ENCODE measurements at regions not wholly inside any gene's neighbourhood (a gene's known extent, or its start where the extent isn't known, plus 50 kb on each side); places are given as distances from the start of the nearest gene placed in this dataset.
A peak's percentile ranks its signal among the peaks of the same experiment; 100 is the strongest.

DNA sequence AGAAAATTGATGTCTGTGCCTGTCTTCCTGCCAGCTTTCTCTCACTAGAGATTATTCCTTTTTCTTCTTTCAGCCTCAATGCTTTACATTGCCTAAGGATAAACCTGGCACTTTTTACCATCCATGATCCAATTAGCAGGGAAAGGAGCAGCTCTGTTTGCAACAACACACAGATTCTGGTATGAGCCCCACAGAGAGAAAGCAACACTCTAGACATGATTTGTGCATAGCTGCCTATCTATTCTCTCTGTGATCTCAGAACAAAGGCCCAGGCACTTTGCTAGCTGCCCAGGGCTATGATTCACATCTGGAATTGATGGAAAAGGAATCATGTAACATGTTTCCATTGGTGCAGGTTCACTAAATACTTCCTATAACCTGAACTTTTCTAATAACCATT, 685.0 kb downstream of the ETS1 start:
- H3K4me2 ChIP-seq = no peak overlapping the region
- no peak overlapping the region for H3K4me3 ChIP-seq
- H3K9ac ChIP-seq = no peak overlapping the region
- no peaks in the 10 kb centered on the region for H3K27me3 ChIP-seq
- no peaks in the 10 kb centered on the region for H3K36me3 ChIP-seq
- H3K27ac ChIP-seq = no peak overlapping the region
- no peaks in the 10 kb centered on the region for H4K20me1 ChIP-seq
- peaks cover 12 to 22% (median 19%) of the 10 kb centered on the region in 11 experiments for H3K9me3 ChIP-seq (replicated peaks in 1 of 11)
- no peak for TF ChIP-seq Cebpa-rat (IDR thresholded peaks at IDR 0.05)
- H3K4me1 ChIP-seq = no peaks in the 10 kb centered on the region

DNA sequence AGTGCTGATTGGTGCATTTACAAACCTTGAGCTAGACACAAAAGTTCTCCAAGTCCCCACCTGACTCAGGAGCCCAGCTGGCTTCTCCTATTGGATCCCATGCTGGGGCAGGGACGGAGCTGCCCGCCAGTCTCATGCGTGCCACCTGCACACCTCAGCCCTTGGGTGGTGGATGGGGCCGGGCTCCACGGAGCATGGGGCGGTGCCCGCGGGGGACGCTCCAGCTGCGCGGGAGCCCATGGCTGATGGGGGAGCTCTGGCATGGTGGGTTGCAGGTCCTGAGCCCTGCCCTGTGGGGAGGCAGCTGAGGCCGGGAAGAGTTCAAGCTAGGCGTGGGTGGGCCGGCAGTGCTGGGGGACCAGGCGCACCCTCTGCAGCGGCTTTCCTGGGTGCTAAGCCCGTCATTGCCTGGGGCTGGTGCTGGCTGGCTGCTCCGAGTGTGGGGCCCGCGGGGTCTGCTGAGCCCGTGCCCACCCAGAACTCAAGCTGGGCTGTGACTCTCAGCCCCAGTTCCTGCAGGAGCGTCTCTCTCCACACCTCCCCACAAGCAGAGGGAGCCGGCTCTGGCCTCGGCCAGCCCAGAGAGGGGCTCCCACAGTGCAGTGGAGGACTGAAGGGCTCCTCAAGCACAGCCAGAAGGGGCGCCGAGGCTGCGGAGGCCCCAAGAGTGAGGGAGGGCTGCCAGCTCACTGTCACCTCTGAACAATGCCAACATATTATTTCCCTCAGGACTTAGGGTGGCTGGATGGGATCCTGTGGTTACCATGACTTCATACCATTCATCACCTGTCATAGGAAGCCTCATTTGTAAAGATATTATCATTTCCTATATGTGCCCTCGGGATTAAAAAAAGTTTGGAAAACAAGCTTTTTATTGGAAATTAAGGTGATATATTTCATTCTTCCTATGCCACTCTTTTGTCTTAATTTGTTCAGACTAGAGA, 688.7 kb downstream of the ETS1 start:
- no peak overlapping the region for H3K4me2 ChIP-seq
- peak overlapping the region in 1 of 10 experiments; percentile 18; a peak in 1 of 20 replicates for H3K4me3 ChIP-seq
- H3K27me3 ChIP-seq = no peaks in the 10 kb centered on the region
- H3K9me3 ChIP-seq (replicated peaks in 1 of 11) = peaks cover 12 to 24% (median 21%) of the 10 kb centered on the region in 11 experiments
- H3K4me1 ChIP-seq = no peaks in the 10 kb centered on the region
- no peak for TF ChIP-seq Cebpa-rat (IDR thresholded peaks at IDR 0.05)
- H3K9ac ChIP-seq = no peak overlapping the region
- no peak overlapping the region for H3K27ac ChIP-seq
- no peaks in the 10 kb centered on the region for H3K36me3 ChIP-seq
- no peaks in the 10 kb centered on the region for H4K20me1 ChIP-seq

DNA sequence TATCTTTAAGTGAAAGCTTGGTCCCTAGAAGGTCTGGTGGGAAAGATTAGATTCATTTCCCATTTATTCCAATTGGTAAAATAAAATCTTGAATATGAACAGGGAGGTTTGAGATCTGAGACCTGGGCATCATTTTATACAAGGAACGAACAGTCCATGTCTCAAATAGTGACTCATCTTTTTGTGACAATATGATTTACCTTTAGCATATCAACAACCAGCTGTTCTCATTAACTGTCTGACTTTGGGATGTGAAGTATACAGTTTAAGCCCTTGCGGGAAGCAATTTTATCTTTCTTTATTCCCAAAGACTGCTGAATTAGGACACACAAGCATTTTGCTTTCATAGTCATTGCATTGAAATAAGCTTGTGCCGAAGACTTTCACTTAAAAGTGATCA, 691.6 kb downstream of the ETS1 start:
- Histone ChIP-seq H3K9ac (no peak overlapping the region), H3K9me3 (replicated peaks in 1 of 11) (peaks cover 12 to 24% (median 21%) of the 10 kb centered on the region in 11 experiments), H3K4me2 (no peak overlapping the region), H4K20me1 (no peaks in the 10 kb centered on the region), H3K36me3 (no peaks in the 10 kb centered on the region), H3K27ac (no peak overlapping the region), H3K4me3 (no peak overlapping the region), H3K4me1 (peaks cover 0 to 4% (median 0%) of the 10 kb centered on the region in 10 experiments; a peak in 5 of 20 replicates), H3K27me3 (no peaks in the 10 kb centered on the region)
- TF ChIP-seq Cebpa-rat (IDR thresholded peaks at IDR 0.05) = no peak

DNA sequence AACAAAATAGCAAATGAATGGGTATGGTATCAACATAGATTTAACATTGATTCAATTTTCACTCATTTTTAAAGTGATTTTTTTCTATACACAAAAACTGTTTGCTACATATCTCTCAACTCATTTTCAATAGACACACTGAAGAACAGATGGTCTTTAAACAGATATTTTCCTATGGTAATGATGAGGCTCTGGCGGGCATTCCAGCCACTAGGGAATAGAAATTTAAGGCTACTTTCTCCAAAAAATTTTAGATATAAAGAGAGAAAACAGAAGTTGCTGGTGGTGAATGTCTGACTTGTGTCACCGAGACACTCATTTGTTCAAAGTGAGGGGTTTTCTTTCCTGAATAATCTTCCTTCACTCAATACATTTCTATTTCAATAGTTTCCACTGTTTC, 693.0 kb downstream of the ETS1 start:
- Histone ChIP-seq H3K4me2 (no peak overlapping the region), H3K27ac (no peak overlapping the region), H3K27me3 (no peaks in the 10 kb centered on the region), H3K36me3 (no peaks in the 10 kb centered on the region), H3K9me3 (replicated peaks in 1 of 11) (peaks cover 11 to 22% (median 19%) of the 10 kb centered on the region in 11 experiments), H4K20me1 (no peaks in the 10 kb centered on the region), H3K9ac (no peak overlapping the region), H3K4me3 (no peak overlapping the region), H3K4me1 (peaks cover 0 to 13% (median 0%) of the 10 kb centered on the region in 10 experiments; a peak in 7 of 20 replicates)
- no peak for TF ChIP-seq Cebpa-rat (IDR thresholded peaks at IDR 0.05)

DNA sequence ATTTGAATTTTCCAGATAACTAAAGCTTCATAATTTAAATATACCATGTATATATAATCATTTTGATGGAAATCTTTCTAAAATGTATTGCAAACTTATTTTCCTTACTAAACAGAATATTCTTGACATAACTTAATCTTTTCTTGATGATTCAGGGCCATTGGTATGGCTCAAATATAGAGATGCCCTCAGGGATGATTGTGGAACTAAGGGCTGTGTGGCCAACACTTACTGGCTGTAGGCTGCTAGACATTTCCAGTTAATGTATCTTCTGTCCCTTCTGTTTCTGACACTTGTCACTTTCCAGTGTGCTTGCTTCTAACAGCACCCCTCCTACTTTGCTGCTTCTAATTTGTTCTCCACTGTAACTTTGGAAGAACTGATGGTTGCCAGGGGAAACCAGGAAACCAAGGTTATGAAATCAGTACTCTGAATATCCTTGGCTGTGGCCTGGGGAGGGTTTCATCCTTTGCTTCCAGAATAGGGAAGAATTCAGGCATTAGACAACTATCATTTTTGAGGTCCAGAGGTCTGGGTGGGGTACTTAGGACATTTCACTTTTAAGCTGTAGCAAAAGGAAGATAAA, 697.2 kb downstream of the ETS1 start:
- H3K27me3 ChIP-seq = no peaks in the 10 kb centered on the region
- H3K4me2 ChIP-seq = peak overlapping the region in 7 of 11 experiments; percentile 15 to 53 (median 29); a peak in 11 of 22 replicates
- H3K36me3 ChIP-seq = no peaks in the 10 kb centered on the region; a peak in 3 of 22 replicates
- no peak overlapping the region for H3K9ac ChIP-seq
- no peak for TF ChIP-seq Cebpa-rat (IDR thresholded peaks at IDR 0.05)
- H3K4me3 ChIP-seq = no peak overlapping the region
- peaks cover 0 to 13% (median 0%) of the 10 kb centered on the region in 10 experiments; a peak in 7 of 20 replicates for H3K4me1 ChIP-seq
- no peak overlapping the region for H3K27ac ChIP-seq
- H4K20me1 ChIP-seq = no peaks in the 10 kb centered on the region
- H3K9me3 ChIP-seq (replicated peaks in 1 of 11) = peaks cover 20 to 24% (median 22%) of the 10 kb centered on the region in 11 experiments

DNA sequence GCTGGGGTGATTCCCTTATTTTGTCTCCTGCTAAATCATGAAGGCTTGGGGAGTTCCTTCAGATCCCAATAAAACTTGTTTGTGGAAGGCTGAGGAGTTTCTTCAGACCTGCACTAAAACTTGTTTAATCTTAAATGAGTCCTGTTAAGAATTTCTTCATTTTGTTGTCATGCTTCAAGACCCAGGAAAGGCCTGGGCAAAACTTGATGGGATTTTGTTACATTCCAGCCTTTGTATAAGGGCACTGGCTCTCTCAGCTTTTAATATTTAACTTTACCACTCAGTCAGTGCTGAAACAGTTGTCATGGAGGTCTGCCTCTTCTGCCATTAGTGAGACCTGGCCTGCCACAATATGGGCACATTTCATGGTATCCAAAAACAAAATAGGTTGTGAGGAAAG, 699.0 kb downstream of the ETS1 start:
- peaks cover 0 to 13% (median 0%) of the 10 kb centered on the region in 10 experiments; a peak in 7 of 20 replicates for H3K4me1 ChIP-seq
- H3K27me3 ChIP-seq = no peaks in the 10 kb centered on the region
- H3K9ac ChIP-seq = no peak overlapping the region
- no peak for TF ChIP-seq Cebpa-rat (IDR thresholded peaks at IDR 0.05)
- H3K27ac ChIP-seq = no peak overlapping the region
- H3K4me3 ChIP-seq = no peak overlapping the region
- no peaks in the 10 kb centered on the region; a peak in 3 of 22 replicates for H3K36me3 ChIP-seq
- H3K4me2 ChIP-seq = no peak overlapping the region
- H4K20me1 ChIP-seq = no peaks in the 10 kb centered on the region
- H3K9me3 ChIP-seq (replicated peaks in 1 of 11) = peaks cover 29 to 38% (median 32%) of the 10 kb centered on the region in 11 experiments

DNA sequence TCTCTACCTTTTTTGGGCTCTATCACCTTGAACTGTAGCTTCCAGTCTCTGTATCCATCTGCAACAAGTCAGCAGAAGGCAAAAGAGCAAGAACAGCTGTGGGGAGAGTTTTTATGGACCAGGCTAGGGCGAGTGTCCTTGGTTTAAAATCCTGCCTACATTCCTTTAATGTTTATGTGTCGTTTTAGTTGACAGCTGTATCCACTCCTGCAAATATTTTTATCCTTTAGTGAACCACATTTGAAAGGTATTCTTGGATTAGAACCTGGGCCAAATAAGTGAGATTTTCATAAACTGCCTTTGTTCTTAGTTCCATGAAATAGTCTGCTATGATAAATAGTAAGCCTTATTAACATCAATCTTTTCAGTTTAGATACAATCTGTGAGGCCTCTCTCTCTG, 712.2 kb downstream of the ETS1 start:
- TF ChIP-seq Cebpa-rat (IDR thresholded peaks at IDR 0.05) = no peak
- H3K27me3 ChIP-seq = no peaks in the 10 kb centered on the region
- no peaks in the 10 kb centered on the region for H3K36me3 ChIP-seq
- no peak overlapping the region for H3K4me2 ChIP-seq
- H3K27ac ChIP-seq = no peak overlapping the region
- no peak overlapping the region for H3K9ac ChIP-seq
- peaks cover 0 to 5% (median 0%) of the 10 kb centered on the region in 11 experiments; a peak in 5 of 22 replicates for H3K9me3 ChIP-seq (replicated peaks in 1 of 11)
- H3K4me1 ChIP-seq = peaks cover 0 to 29% (median 24%) of the 10 kb centered on the region in 10 experiments; a peak in 18 of 20 replicates
- H3K4me3 ChIP-seq = no peak overlapping the region
- H4K20me1 ChIP-seq = no peaks in the 10 kb centered on the region

DNA sequence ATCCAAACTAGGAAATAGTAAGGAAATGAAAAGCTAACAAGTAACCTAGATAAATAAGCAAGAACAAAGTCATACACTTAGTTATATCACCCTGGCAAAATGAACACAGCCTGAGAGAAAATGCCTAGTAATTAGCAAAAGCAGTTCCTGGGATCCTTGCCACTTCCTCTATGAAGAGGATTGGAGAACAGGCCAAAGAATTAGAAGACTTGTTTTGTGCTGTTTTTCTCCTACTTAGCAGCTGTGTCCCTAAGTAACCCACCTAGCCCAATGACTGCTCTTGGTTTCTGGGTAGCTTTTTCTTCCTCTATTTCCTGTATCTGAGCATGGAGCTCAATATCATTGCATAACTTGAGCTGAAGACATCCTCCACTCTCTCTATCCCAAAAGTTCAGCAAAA, 713.9 kb downstream of the ETS1 start:
- Histone ChIP-seq H3K36me3 (no peaks in the 10 kb centered on the region), H3K27me3 (no peaks in the 10 kb centered on the region), H3K4me2 (peak overlapping the region in 4 of 11 experiments; percentile 1 to 39 (median 12); a peak in 4 of 22 replicates), H3K4me1 (peaks cover 0 to 13% (median 8%) of the 10 kb centered on the region in 10 experiments; a peak in 13 of 20 replicates), H4K20me1 (no peaks in the 10 kb centered on the region), H3K9ac (no peak overlapping the region), H3K27ac (peak overlapping the region in 1 of 11 experiments; percentile 15; a peak in 1 of 22 replicates), H3K4me3 (no peak overlapping the region), H3K9me3 (replicated peaks in 1 of 11) (no peaks in the 10 kb centered on the region)
- TF ChIP-seq Cebpa-rat (IDR thresholded peaks at IDR 0.05) = no peak

DNA sequence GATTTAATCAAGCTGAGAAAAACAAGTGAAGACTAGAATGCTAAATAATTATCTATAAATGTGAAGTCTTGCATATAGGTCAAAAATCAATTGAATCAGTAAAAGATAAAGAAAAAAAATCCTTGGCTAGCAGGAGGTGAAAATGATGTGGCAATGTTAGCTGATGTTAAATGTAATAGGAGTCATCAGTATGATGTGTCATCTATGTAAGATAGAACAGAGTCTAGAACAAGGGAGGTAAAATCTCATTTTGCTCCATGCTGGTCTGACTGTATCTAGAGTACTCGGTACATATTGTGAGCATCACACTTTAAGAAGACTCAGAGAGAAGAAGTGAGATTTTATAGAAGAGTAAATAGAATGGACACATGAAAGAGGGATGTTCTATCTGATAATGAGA, 721.2 kb downstream of the ETS1 start:
- Histone ChIP-seq H3K27ac (no peak overlapping the region), H3K27me3 (no peaks in the 10 kb centered on the region), H3K4me2 (no peak overlapping the region), H3K9me3 (replicated peaks in 1 of 11) (no peaks in the 10 kb centered on the region), H3K9ac (no peak overlapping the region), H3K4me3 (no peak overlapping the region), H3K4me1 (peaks cover 0 to 7% (median under 1%) of the 10 kb centered on the region in 10 experiments; a peak in 8 of 20 replicates), H3K36me3 (no peaks in the 10 kb centered on the region), H4K20me1 (no peaks in the 10 kb centered on the region)
- no peak for TF ChIP-seq Cebpa-rat (IDR thresholded peaks at IDR 0.05)
